SK-N-SH (cell line): ENCODE measurements at regions not wholly inside any gene's neighbourhood (a gene's known extent, or its start where the extent isn't known, plus 50 kb on each side); places are given as distances from the start of the nearest gene placed in this dataset.

ENCODE experiments used
- CTCF ChIA-PET: fragments of 300-600, 350-600 bp; formaldehyde crosslinking; extraction: SDS; loops from one replicate; lab custom pipeline; 2021; lab: Yijun Ruan, JAX
- POLR2A ChIA-PET: fragments of 350-600 bp; sonication (Branson Sonifier 250); formaldehyde crosslinking; extraction: SDS; loops from one replicate; lab custom pipeline; 2020; ENCODE audit warnings: antibody characterized with exemption, inconsistent platforms; lab: Yijun Ruan, JAX
- DNase-seq: peaks from one replicate; pipeline ENCODE4 v3.0.0; 2012
- H2AFZ ChIP-seq: fragments of 200-600 bp; sonication (generic); 2 replicates; pipeline ENCODE4 v1.8.1; 2016; ENCODE audit warnings: antibody characterized with exemption, mild to moderate bottlenecking, low read depth
- H3F3A ChIP-seq: fragments of 200-600 bp; sonication (generic); replicated peaks from 2 replicates; pipeline ENCODE3; 2016; ENCODE audit warnings: antibody characterized with exemption, mild to moderate bottlenecking; ENCODE audit not compliant: insufficient read depth
- H3K27ac ChIP-seq, 2 experiments: fragments of 200-500 bp in 1 of 2; fragments of 200-600 bp in 1 of 2; sonication (Bioruptor generic) in 1 of 2; sonication (generic), shearing (Covaris generic) in 1 of 2; 2 replicates each; pipeline versions ENCODE4 v1.5.1 to v1.6.1; 2014 to 2016; ENCODE audit warnings: low read depth in 2 of 2, inconsistent platforms in 1 of 2, low read length in 1 of 2, mild to moderate bottlenecking in 1 of 2, mixed read lengths in 1 of 2
- H3K27me3 ChIP-seq: fragments of 200-600 bp; sonication (generic), shearing (Covaris generic); 2 replicates; pipeline ENCODE4 v1.6.1; 2016; ENCODE audit warnings: mixed run types; ENCODE audit not compliant: insufficient read depth
- H3K36me3 ChIP-seq, 2 experiments: fragments of 200-500 bp in 1 of 2; fragments of 200-600 bp in 1 of 2; sonication (Bioruptor generic) in 1 of 2; sonication (generic) in 1 of 2; replicated peaks in 1 of 2; 2 replicates each; pipeline versions ENCODE3 to v1.5.1; 2014 to 2016; ENCODE audit warnings: low read length in 1 of 2, mild to moderate bottlenecking in 1 of 2; ENCODE audit not compliant: insufficient read depth in 2 of 2, control insufficient read depth in 1 of 2
- H3K4me1 ChIP-seq, 2 experiments: fragments of 200-500 bp in 1 of 2; fragments of 200-600 bp in 1 of 2; sonication (Bioruptor generic) in 1 of 2; sonication (generic), shearing (Covaris generic) in 1 of 2; 2 replicates each; pipeline versions ENCODE4 v1.5.1 to v1.6.1; 2014 to 2016; ENCODE audit warnings: low read depth in 1 of 2, low read length in 1 of 2, mixed run types in 1 of 2; ENCODE audit not compliant: insufficient read depth in 2 of 2, control insufficient read depth in 1 of 2
- H3K4me2 ChIP-seq: fragments of 200-600 bp; sonication (generic), shearing (Covaris generic); 2 replicates; pipeline ENCODE4 v1.6.1; 2017; ENCODE audit warnings: mixed run types
- H3K4me3 ChIP-seq, 2 experiments: fragments of 200-500 bp in 1 of 2; fragments of 200-600 bp in 1 of 2; sonication (Bioruptor generic) in 1 of 2; sonication (generic), shearing (Covaris generic) in 1 of 2; 2 replicates each; pipeline versions ENCODE4 v1.5.1 to v1.8.1; 2014 to 2016; ENCODE audit warnings: low read depth in 2 of 2, inconsistent platforms in 1 of 2, low read length in 1 of 2, mild to moderate bottlenecking in 1 of 2, mixed read lengths in 1 of 2, moderate library complexity in 1 of 2
- H3K79me2 ChIP-seq: fragments of 200-600 bp; sonication (generic); 2 replicates; pipeline ENCODE4 v1.8.1; 2017; ENCODE audit warnings: mild to moderate bottlenecking; ENCODE audit not compliant: insufficient read depth
- H3K9ac ChIP-seq: fragments of 200-600 bp; sonication (generic); 2 replicates; pipeline ENCODE4 v1.6.1; 2017; ENCODE audit warnings: mixed run types
- H3K9me2 ChIP-seq: fragments of 200-600 bp; sonication (generic); 2 replicates; pipeline ENCODE4 v1.6.1; 2017; ENCODE audit warnings: mixed run types
- H3K9me3 ChIP-seq: fragments of 200-600 bp; sonication (generic); 2 replicates; pipeline ENCODE4 v1.6.1; 2017; ENCODE audit warnings: mixed run types, mild to moderate bottlenecking, moderate library complexity
- H4K20me1 ChIP-seq: fragments of 200-600 bp; sonication (generic); 2 replicates; pipeline ENCODE4 v1.6.1; 2017; ENCODE audit warnings: mild to moderate bottlenecking, mixed run types; ENCODE audit not compliant: insufficient read depth
- FOXJ3 ChIP-seq: sonication (generic); formaldehyde crosslinking; IDR thresholded peaks from 2 replicates; pipeline ENCODE4 v1.5.1; 2020; ENCODE audit warnings: mild to moderate bottlenecking, missing genetic modification reagents
- IRF3 ChIP-seq: fragments of 150-350 bp; IDR thresholded peaks from 2 replicates; pipeline ENCODE4 v1.6.1; 2016; ENCODE audit warnings: mild to moderate bottlenecking, low read depth, low read length
- MAX ChIP-seq: IDR thresholded peaks from 2 replicates; pipeline ENCODE4 v1.4.0; 2012; ENCODE audit warnings: low read depth
- MEF2A ChIP-seq: IDR thresholded peaks from 2 replicates; pipeline ENCODE4 v1.4.0; 2012; ENCODE audit warnings: low read depth, borderline replicate concordance
- NRF1 ChIP-seq: IDR thresholded peaks from 2 replicates; pipeline ENCODE4 v1.6.1; 2012; ENCODE audit warnings: low read depth, mild to moderate bottlenecking, low read length
- RAD21 ChIP-seq: IDR thresholded peaks from 2 replicates; pipeline ENCODE4 v1.6.1; 2012; ENCODE audit warnings: mild to moderate bottlenecking, low read length
- RCOR1 ChIP-seq: fragments of 150-350 bp; IDR thresholded peaks from 2 replicates; pipeline ENCODE4 v1.6.1; 2017; ENCODE audit warnings: antibody characterized with exemption, low read length
- SMC3 ChIP-seq: IDR thresholded peaks from 2 replicates; pipeline ENCODE4 v1.6.1; 2012; ENCODE audit warnings: low read depth, low read length, improper control_type of control experiment
- TAF1 ChIP-seq: IDR thresholded peaks from 2 replicates; pipeline ENCODE4 v1.6.1; 2012; ENCODE audit warnings: low read depth, mild to moderate bottlenecking, low read length, moderate library complexity, borderline replicate concordance
- TCF12 ChIP-seq: IDR thresholded peaks from 2 replicates; pipeline ENCODE4 v1.4.0; 2012
- WGBS: methylation state at CpG from one replicate; pipeline ENCODE4 v1.1.6; 2017; ENCODE audit warnings: low lambda C conversion rate; 5-methylcytosine and 5-hydroxymethylcytosine counted together
- TF ChIP-seq, protein P1 (sequence below): IDR thresholded peaks from 2 replicates; pipeline ENCODE4 v1.4.0; 2012; ENCODE audit warnings: low read depth, borderline replicate concordance

- Histone ChIP-seq H3K27ac (no peak overlapping the region), H3K4me3 (no peak overlapping the region), H3K9me2 (no peaks in the 10 kb centered on the region), H3K79me2 (no peaks in the 10 kb centered on the region), H3K4me1 (no peaks in the 10 kb centered on the region; a peak in 1 of 4 replicates), H2AFZ (no peak overlapping the region), H4K20me1 (no peaks in the 10 kb centered on the region), H3K27me3 (no peaks in the 10 kb centered on the region), H3K4me2 (no peak overlapping the region), H3K9ac (no peak overlapping the region), H3K36me3 (no peaks in the 10 kb centered on the region), H3K9me3 (no peaks in the 10 kb centered on the region), H3F3A (no peaks in the 10 kb centered on the region)
- TF ChIP-seq MAX: no peak
- no peak for TF ChIP-seq MEF2A
- TF ChIP-seq FOXJ3: no peak
- no peak for TF ChIP-seq IRF3
- TF ChIP-seq, protein P1, sequence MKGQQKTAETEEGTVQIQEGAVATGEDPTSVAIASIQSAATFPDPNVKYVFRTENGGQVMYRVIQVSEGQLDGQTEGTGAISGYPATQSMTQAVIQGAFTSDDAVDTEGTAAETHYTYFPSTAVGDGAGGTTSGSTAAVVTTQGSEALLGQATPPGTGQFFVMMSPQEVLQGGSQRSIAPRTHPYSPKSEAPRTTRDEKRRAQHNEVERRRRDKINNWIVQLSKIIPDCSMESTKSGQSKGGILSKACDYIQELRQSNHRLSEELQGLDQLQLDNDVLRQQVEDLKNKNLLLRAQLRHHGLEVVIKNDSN: no peak
- no peak for TF ChIP-seq RCOR1
- TF ChIP-seq NRF1: no peak
- TF ChIP-seq TAF1: no peak
- POLR2A ChIA-PET: no interaction called here
- WGBS: 100% methylated on average over 1 of the region's 5 CpGs
- CTCF ChIA-PET: interaction anchor here (1.2 kb wide), 1 partner anchor 358 kb away, joined by 3 read pairs; no protein-coding TSS in a partner anchor
- no peak for DNase-seq
These were observed 492.4 kb downstream of the PTPRU start for GRCh38 chr1:29728703-29729102.

DNA sequence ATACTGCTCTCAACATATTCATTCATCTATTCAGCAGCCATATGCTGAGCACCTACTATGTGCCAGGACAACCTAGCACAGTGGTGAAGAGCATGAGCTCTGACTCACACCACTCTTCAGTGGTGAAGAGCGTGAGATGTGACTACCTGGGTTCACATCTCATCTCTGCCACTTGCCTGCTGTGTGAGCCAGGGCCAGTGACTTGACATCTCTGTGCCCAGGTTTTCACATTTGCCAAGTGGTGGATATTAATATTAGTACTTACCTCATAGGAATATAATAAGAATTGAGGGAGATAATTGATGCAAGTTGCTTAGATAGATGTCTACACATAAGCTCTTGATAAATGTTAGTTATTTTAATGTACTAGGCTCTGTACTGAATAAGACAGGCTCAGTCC, 488.9 kb downstream of the PTPRU start:
- Histone ChIP-seq H3K9me3 (no peaks in the 10 kb centered on the region), H2AFZ (no peak overlapping the region), H3K36me3 (no peaks in the 10 kb centered on the region), H3K9me2 (no peaks in the 10 kb centered on the region), H3K79me2 (no peaks in the 10 kb centered on the region), H3K4me1 (no peaks in the 10 kb centered on the region; a peak in 1 of 4 replicates), H3K27ac (no peak overlapping the region), H3K9ac (no peak overlapping the region), H4K20me1 (no peaks in the 10 kb centered on the region), H3K27me3 (no peaks in the 10 kb centered on the region), H3F3A (no peaks in the 10 kb centered on the region), H3K4me2 (no peak overlapping the region), H3K4me3 (no peak overlapping the region)
- no peak for TF ChIP-seq MEF2A
- no peak for TF ChIP-seq SMC3
- no peak for TF ChIP-seq RAD21
- TF ChIP-seq IRF3: no peak
- TF ChIP-seq TCF12: no peak
- ChIA-PET CTCF (interaction anchor here (1.1 to 1.2 kb wide), 2 partner anchors 23 to 66 kb away, joined by 3 read pairs; no protein-coding TSS in a partner anchor), POLR2A (no interaction called here)
- WGBS: 71% methylated on average over 1 of the region's 1 CpG
- DNase-seq: no peak
